Uterus (tissue), 2 donors: ENCODE measurements at regions not wholly inside any gene's neighbourhood (a gene's known extent, or its start where the extent isn't known, plus 50 kb on each side); places are given as distances from the start of the nearest gene placed in this dataset.

Experiments used
- CTCF ChIP-seq, 4 experiments: fragments of 200-600 bp in 2 of 4; fragments of 450-650 bp in 2 of 4; sonication (generic) in 2 of 4; IDR thresholded peaks; one replicate each; pipeline ENCODE4 v1.5.1; 2016 to 2019; ENCODE audit warnings: antibody characterized with exemption in 4 of 4, mild to moderate bottlenecking in 2 of 4, moderate library complexity in 1 of 4
- POLR2A ChIP-seq, 2 donors: fragments of 450-650 bp; IDR thresholded peaks; one replicate each; pipeline ENCODE4 v1.6.1; 2016; ENCODE audit warnings: antibody characterized with exemption in 2 of 2, mild to moderate bottlenecking in 1 of 2, moderate library complexity in 1 of 2

DNA sequence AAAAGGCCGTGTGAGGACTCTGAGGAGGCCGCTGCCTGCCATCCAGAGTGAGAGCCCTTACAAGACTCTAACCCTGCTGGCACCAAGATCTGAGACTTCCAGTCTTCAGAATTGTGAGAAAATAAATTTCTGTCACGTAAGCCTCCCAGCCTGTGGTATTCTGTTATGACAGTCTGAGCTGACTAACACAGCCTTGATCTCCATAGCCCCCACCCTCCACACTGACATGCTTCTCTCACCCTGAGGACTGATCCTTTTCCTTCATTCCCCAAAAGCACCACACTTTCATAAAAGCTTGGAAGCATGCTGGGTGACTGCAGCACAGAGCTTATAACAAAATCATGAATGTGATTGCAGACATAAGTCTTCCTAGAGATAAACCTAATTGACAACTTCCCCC, 1059.8 kb downstream of the UQCRFS1 start:
- TF ChIP-seq POLR2A (IDR thresholded peaks at IDR 0.05) (no peak), CTCF (IDR thresholded peaks at IDR 0.05) (no peak)
